CD14-positive monocyte (primary cell): ENCODE measurements at regions not wholly inside any gene's neighbourhood (a gene's known extent, or its start where the extent isn't known, plus 50 kb on each side); places are given as distances from the start of the nearest gene placed in this dataset.

Experiments
- DNase-seq, 3 donors: peaks; one replicate each; pipeline ENCODE4 v3.0.0-alpha.2; 2011 to 2022
- H2AFZ ChIP-seq: 2 replicates; pipeline ENCODE4 v1.6.0; 2012; ENCODE audit warnings: mild to moderate bottlenecking, low read depth, low read length, inconsistent platforms; ENCODE audit not compliant: insufficient read depth, poor library complexity, severe bottlenecking
- H3K27ac ChIP-seq, 2 donors: 1 replicate in 1 of 2; 2 replicates in 1 of 2; pipeline ENCODE4 v1.5.1; 2012 to 2013; ENCODE audit warnings: low read length in 2 of 2, control low read depth in 1 of 2, inconsistent platforms in 1 of 2, low read depth in 1 of 2, mild to moderate bottlenecking in 1 of 2
- H3K27me3 ChIP-seq, 2 donors: one replicate each; pipeline versions ENCODE4 v1.6.0 to v1.6.1; 2011 to 2013; ENCODE audit warnings: low read length in 2 of 2; ENCODE audit not compliant: control insufficient read depth in 2 of 2, insufficient read depth in 2 of 2
- H3K36me3 ChIP-seq, 2 donors: replicated peaks in 1 of 2; 1 replicate in 1 of 2; 2 replicates in 1 of 2; pipeline versions ENCODE4 v1.5.1 to v1.6.1; 2012 to 2013; ENCODE audit warnings: low read length in 2 of 2, control low read depth in 1 of 2, inconsistent platforms in 1 of 2, mild to moderate bottlenecking in 1 of 2; ENCODE audit not compliant: insufficient read depth in 2 of 2, control insufficient read depth in 1 of 2
- H3K4me1 ChIP-seq, 2 donors: 1 replicate in 1 of 2; 2 replicates in 1 of 2; pipeline versions ENCODE4 v1.5.1 to v1.6.1; 2012 to 2013; ENCODE audit warnings: low read length in 2 of 2, control low read depth in 1 of 2, inconsistent platforms in 1 of 2, mild to moderate bottlenecking in 1 of 2, moderate library complexity in 1 of 2; ENCODE audit not compliant: insufficient read depth in 2 of 2, control insufficient read depth in 1 of 2
- H3K4me2 ChIP-seq: replicated peaks from 2 replicates; pipeline ENCODE3; 2012; ENCODE audit warnings: low read length, moderate library complexity, mild to moderate bottlenecking; ENCODE audit not compliant: poor library complexity, severe bottlenecking; ENCODE audit errors: extremely low read depth
- H3K4me3 ChIP-seq, 3 experiments: fragments of 200-600 bp in 1 of 3; sonication (generic) in 1 of 3; replicated peaks in 1 of 3; 1 replicate in 2 of 3; 2 replicates in 1 of 3; pipeline ENCODE4 v1.5.1; 2011 to 2013; ENCODE audit warnings: low read length in 3 of 3, mild to moderate bottlenecking in 3 of 3, control low read depth in 2 of 3, low read depth in 2 of 3, inconsistent platforms in 1 of 3, moderate library complexity in 1 of 3
- H3K79me2 ChIP-seq: 2 replicates; pipeline ENCODE4 v1.6.0; 2012; ENCODE audit warnings: mild to moderate bottlenecking, control low read depth, inconsistent platforms, low read length, moderate library complexity; ENCODE audit not compliant: insufficient read depth
- H3K9ac ChIP-seq: 2 replicates; pipeline ENCODE4 v1.6.0; 2017; ENCODE audit warnings: low read length, mild to moderate bottlenecking; ENCODE audit not compliant: insufficient read depth, poor library complexity, severe bottlenecking
- H3K9me3 ChIP-seq, 2 donors: replicated peaks in 1 of 2; 1 replicate in 1 of 2; 2 replicates in 1 of 2; pipeline versions ENCODE4 v1.5.1 to v1.6.1; 2012 to 2013; ENCODE audit warnings: low read length in 2 of 2, control low read depth in 1 of 2; ENCODE audit not compliant: control insufficient read depth in 1 of 2, insufficient read depth in 1 of 2
- H4K20me1 ChIP-seq: 2 replicates; pipeline ENCODE4 v1.6.0; 2012; ENCODE audit warnings: mild to moderate bottlenecking, low read length, control low read depth, moderate library complexity; ENCODE audit not compliant: insufficient read depth
- H3K27ac Mint-ChIP-seq, 7 donors: one replicate each; pipeline ENCODE4 v1.8.0; 2020; ENCODE audit warnings: mild to moderate bottlenecking in 7 of 7, mixed read lengths in 7 of 7, moderate library complexity in 6 of 7, inconsistent platforms in 2 of 7
- H3K27me3 Mint-ChIP-seq, 3 donors: one replicate each; pipeline ENCODE4 v1.8.0; 2021 to 2022; ENCODE audit warnings: low read depth in 3 of 3, mild to moderate bottlenecking in 3 of 3, mixed read lengths in 3 of 3, moderate library complexity in 3 of 3, inconsistent platforms in 1 of 3
- H3K36me3 Mint-ChIP-seq, 2 donors: one replicate each; pipeline ENCODE4 v1.8.0; 2020; ENCODE audit warnings: mixed read lengths in 2 of 2, inconsistent platforms in 1 of 2, mild to moderate bottlenecking in 1 of 2
- H3K4me1 Mint-ChIP-seq: one replicate; pipeline ENCODE4 v1.8.0; 2020; ENCODE audit warnings: mild to moderate bottlenecking, mixed read lengths
- H3K4me3 Mint-ChIP-seq, 2 donors: one replicate each; pipeline ENCODE4 v1.8.0; 2020; ENCODE audit warnings: mild to moderate bottlenecking in 2 of 2, mixed read lengths in 2 of 2, moderate library complexity in 1 of 2
- H3K9me3 Mint-ChIP-seq, 7 donors: one replicate each; pipeline ENCODE4 v1.8.0; 2020 to 2022; ENCODE audit warnings: mixed read lengths in 7 of 7, mild to moderate bottlenecking in 6 of 7, moderate library complexity in 6 of 7, inconsistent platforms in 2 of 7
- WGBS: methylation state at CpG from one replicate; pipeline ENCODE4 v1.1.5; 2013; ENCODE audit warnings: missing lambda C conversion rate; ENCODE audit not compliant: insufficient coverage; 5-methylcytosine and 5-hydroxymethylcytosine counted together
- intact Hi-C, 2 donors: fragments of 100-400 bp; cut with micrococcal nuclease; formaldehyde crosslinking; loops; one replicate each; pipeline versions ENCODE4 v1.15.0 to v1.15.1; 2023
- TF ChIP-seq, protein P1 (sequence below): fragments of 200-600 bp; IDR thresholded peaks from one replicate; pipeline ENCODE4 v1.8.0; 2022; ENCODE audit warnings: antibody characterized with exemption, mild to moderate bottlenecking

- intact Hi-C loops, result loop anchor here (5.0 kb wide), 2 partner anchors 47 to 62 kb away; no protein-coding TSS in a partner anchor
- Histone ChIP-seq H3K4me1 (peaks cover 22 to 29% of the 10 kb centered on the region in 2 donors), H3K27ac (no peak overlapping the region), H3K9ac (peak overlapping the region; percentile 12), H3K4me3 (peak overlapping the region in 1 of 3 experiments; percentile 19), H3K9me3 (no peaks in the 10 kb centered on the region), H4K20me1 (no peaks in the 10 kb centered on the region), H3K36me3 (no peaks in the 10 kb centered on the region), H3K27me3 (no peaks in the 10 kb centered on the region), H3K79me2 (no peaks in the 10 kb centered on the region), H3K4me2 (peak overlapping the region; percentile 31), H2AFZ (peak overlapping the region; percentile 75)
- Mint-ChIP-seq H3K27ac (peak overlapping the region in 1 of 7 donors; percentile 50), H3K36me3 (peaks cover 0 to 3% of the 10 kb centered on the region in 2 donors), H3K4me3 (peak overlapping the region in 1 of 2 donors; percentile 69), H3K4me1 (peaks cover 33% of the 10 kb centered on the region), H3K9me3 (peaks cover 0 to 5% (median 0%) of the 10 kb centered on the region in 7 donors), H3K27me3 (peaks cover 0 to 13% (median 10%) of the 10 kb centered on the region in 3 donors)
- DNase-seq, result no peak
- TF ChIP-seq, protein P1, sequence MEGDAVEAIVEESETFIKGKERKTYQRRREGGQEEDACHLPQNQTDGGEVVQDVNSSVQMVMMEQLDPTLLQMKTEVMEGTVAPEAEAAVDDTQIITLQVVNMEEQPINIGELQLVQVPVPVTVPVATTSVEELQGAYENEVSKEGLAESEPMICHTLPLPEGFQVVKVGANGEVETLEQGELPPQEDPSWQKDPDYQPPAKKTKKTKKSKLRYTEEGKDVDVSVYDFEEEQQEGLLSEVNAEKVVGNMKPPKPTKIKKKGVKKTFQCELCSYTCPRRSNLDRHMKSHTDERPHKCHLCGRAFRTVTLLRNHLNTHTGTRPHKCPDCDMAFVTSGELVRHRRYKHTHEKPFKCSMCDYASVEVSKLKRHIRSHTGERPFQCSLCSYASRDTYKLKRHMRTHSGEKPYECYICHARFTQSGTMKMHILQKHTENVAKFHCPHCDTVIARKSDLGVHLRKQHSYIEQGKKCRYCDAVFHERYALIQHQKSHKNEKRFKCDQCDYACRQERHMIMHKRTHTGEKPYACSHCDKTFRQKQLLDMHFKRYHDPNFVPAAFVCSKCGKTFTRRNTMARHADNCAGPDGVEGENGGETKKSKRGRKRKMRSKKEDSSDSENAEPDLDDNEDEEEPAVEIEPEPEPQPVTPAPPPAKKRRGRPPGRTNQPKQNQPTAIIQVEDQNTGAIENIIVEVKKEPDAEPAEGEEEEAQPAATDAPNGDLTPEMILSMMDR, result no peak
- 12% methylated on average over 8 of the region's 12 CpGs for WGBS
Measured at GRCh38 chr22:27154717-27155116, 497.3 kb downstream of the MIAT start.

DNA sequence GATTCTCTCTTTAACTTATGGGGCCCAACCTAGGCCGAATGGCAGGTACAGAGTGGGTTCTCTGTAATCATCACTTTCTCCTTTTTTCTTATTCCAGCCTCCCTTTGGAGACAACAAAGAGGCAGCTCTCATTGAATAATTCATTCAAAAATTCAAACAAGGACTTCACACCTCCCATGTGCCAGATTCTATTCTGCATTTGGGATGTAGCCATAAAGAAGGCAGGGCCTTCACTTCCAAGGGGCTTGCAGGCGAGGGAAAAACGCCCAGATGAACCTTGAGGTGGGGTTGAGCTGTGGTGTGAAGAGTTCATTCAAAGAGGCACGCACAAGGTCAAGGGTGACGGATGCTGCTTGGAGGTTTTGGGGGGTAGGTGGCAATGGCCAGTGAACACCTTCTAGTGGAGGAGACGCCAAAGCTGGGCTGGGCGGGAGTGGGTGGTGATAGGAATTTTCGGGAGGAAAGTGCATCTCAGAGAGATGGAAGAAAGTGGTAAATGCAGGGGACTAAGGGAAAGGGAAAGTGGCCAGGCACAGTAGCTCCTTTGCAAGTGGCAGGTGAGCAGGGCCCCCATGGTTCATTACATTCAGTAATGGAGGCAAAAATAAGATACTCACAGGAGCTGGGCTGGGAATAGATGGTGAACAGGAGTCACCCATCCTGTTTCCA, 499.6 kb downstream of the MIAT start:
- peaks cover 16% of the 10 kb centered on the region for H3K4me1 Mint-ChIP-seq
- Histone ChIP-seq H3K4me3 (no peak overlapping the region), H4K20me1 (no peaks in the 10 kb centered on the region), H3K9me3 (no peaks in the 10 kb centered on the region), H3K9ac (no peak overlapping the region), H2AFZ (no peak overlapping the region), H3K27me3 (peaks cover 0 to 7% of the 10 kb centered on the region in 2 donors), H3K4me1 (peaks cover under 1 to 9% of the 10 kb centered on the region in 2 donors), H3K36me3 (no peaks in the 10 kb centered on the region), H3K27ac (no peak overlapping the region), H3K4me2 (no peak overlapping the region), H3K79me2 (no peaks in the 10 kb centered on the region)
- H3K4me3 Mint-ChIP-seq, result no peak overlapping the region
- peaks cover 5 to 20% (median 12%) of the 10 kb centered on the region in 3 donors for H3K27me3 Mint-ChIP-seq
- H3K9me3 Mint-ChIP-seq, result peaks cover 0 to 3% (median 0%) of the 10 kb centered on the region in 7 donors
- intact Hi-C loops, result loop anchor here in 1 of 2 donors (5.0 kb wide), 1 partner anchor 65 kb away; no protein-coding TSS in a partner anchor
- peak overlapping the region in 1 of 7 donors; percentile 15 for H3K27ac Mint-ChIP-seq
- TF ChIP-seq, protein P1, result no peak
- 96% methylated on average over 8 of the region's 8 CpGs for WGBS
- DNase-seq, result no peak
- H3K36me3 Mint-ChIP-seq, result peaks cover 0 to 3% of the 10 kb centered on the region in 2 donors
